K562 (cell line): ENCODE measurements at regions not wholly inside any gene's neighbourhood (a gene's known extent, or its start where the extent isn't known, plus 50 kb on each side); places are given as distances from the start of the nearest gene placed in this dataset.

Source experiments
- ATAC-seq: fragments of 200-7000 bp; cut with Tn5 transposase; 3 replicates; pipeline ENCODE4 v1.9.1; 2020; ENCODE audit warnings: moderate library complexity
- BruUV-seq: library from RNA; stranded (reverse); fragments of 400-500 nt; replicated peaks from 2 replicates; lab custom pipeline; 2021; lab: Mats Ljungman, UMichigan
- CTCF ChIA-PET: fragments of 300-600 bp; formaldehyde crosslinking; extraction: SDS; loops from one replicate; lab custom pipeline; 2021; ENCODE audit warnings: low intra/inter-chr PET ratio; lab: Yijun Ruan, JAX
- POLR2A ChIA-PET: fragments of 300-600, 350-650 bp; sonication (Branson Sonifier 250); formaldehyde crosslinking; extraction: SDS; loops from one replicate; lab custom pipeline; 2021; ENCODE audit warnings: antibody characterized with exemption, inconsistent platforms; lab: Yijun Ruan, JAX
- DNase-seq, 4 experiments: peaks; one replicate each; pipeline versions ENCODE4 v3.0.0 to v3.0.0-alpha.2; 2011 to 2018; ENCODE audit warnings: low spot score in 3 of 4, mixed read lengths in 3 of 4; ENCODE audit errors: extremely low read depth in 1 of 4
- FAIRE-seq: peaks from 2 replicates; lab custom pipeline; 2011; peaks lifted over from hg19 to GRCh38; lab: Jason Lieb, UNC
- H2AFZ ChIP-seq: 2 replicates; pipeline ENCODE4 v1.6.0; 2011; ENCODE audit warnings: low read depth, low read length, control low read depth, inconsistent platforms
- H3K27ac ChIP-seq: fragments of 200-600 bp; 3 replicates; pipeline ENCODE4 v1.8.0; 2011; ENCODE audit warnings: low read depth, mild to moderate bottlenecking, control low read depth, inconsistent platforms, low read length, moderate library complexity, mixed read lengths; ENCODE audit errors: extremely low read depth
- H3K27me3 ChIP-seq, 2 experiments: fragments of 300-600 bp in 1 of 2; 2 replicates in 1 of 2; 3 replicates in 1 of 2; pipeline versions ENCODE4 v1.6.0 to v1.8.0; 2011; ENCODE audit warnings: inconsistent platforms in 2 of 2, low read length in 2 of 2, mild to moderate bottlenecking in 1 of 2, mixed read lengths in 1 of 2, moderate library complexity in 1 of 2; ENCODE audit not compliant: control insufficient read depth in 2 of 2, insufficient read depth in 2 of 2
- H3K36me3 ChIP-seq: fragments of 300-600 bp; 3 replicates; pipeline ENCODE4 v1.8.0; 2011; ENCODE audit warnings: mild to moderate bottlenecking, low read length, inconsistent platforms; ENCODE audit not compliant: control insufficient read depth, insufficient read depth
- H3K4me1 ChIP-seq, 2 experiments: fragments of 200-600 bp in 1 of 2; replicated peaks in 1 of 2; 2 replicates in 1 of 2; 3 replicates in 1 of 2; pipeline versions ENCODE4 v1.5.1 to v1.8.0; 2011; ENCODE audit warnings: inconsistent platforms in 2 of 2, low read length in 2 of 2, mild to moderate bottlenecking in 1 of 2, mixed read lengths in 1 of 2, moderate library complexity in 1 of 2; ENCODE audit not compliant: control insufficient read depth in 2 of 2, insufficient read depth in 2 of 2
- H3K4me2 ChIP-seq: 2 replicates; pipeline ENCODE4 v1.6.1; 2011; ENCODE audit warnings: low read length, control low read depth, inconsistent platforms, mixed read lengths; ENCODE audit not compliant: insufficient read depth
- H3K4me3 ChIP-seq: fragments of 200-600 bp; sonication (generic), shearing (Covaris generic); 2 replicates; pipeline ENCODE4 v1.5.1; 2016; ENCODE audit warnings: control low read depth, inconsistent platforms
- H3K79me2 ChIP-seq: fragments of 200-600 bp; 3 replicates; pipeline ENCODE4 v1.8.0; 2011; ENCODE audit warnings: low read length, inconsistent platforms; ENCODE audit not compliant: control insufficient read depth, insufficient read depth
- H3K9ac ChIP-seq, 2 experiments: 2 replicates each; pipeline versions ENCODE4 v1.6.0 to v1.6.1; 2011; ENCODE audit warnings: low read depth in 2 of 2, low read length in 2 of 2, control low read depth in 1 of 2, inconsistent platforms in 1 of 2, mild to moderate bottlenecking in 1 of 2, mixed read lengths in 1 of 2; ENCODE audit not compliant: insufficient read depth in 1 of 2
- H3K9me1 ChIP-seq: one replicate; pipeline ENCODE4 v1.6.0; 2011; ENCODE audit warnings: inconsistent platforms, mild to moderate bottlenecking, low read length, moderate library complexity; ENCODE audit not compliant: control insufficient read depth, insufficient read depth
- H3K9me3 ChIP-seq: replicated peaks from 2 replicates; pipeline ENCODE4 v1.5.1; 2011; ENCODE audit warnings: low read depth, low read length, inconsistent platforms; ENCODE audit not compliant: control insufficient read depth, insufficient read depth
- H4K20me1 ChIP-seq: replicated peaks from 2 replicates; pipeline ENCODE4 v1.6.1; 2011; ENCODE audit warnings: low read length, inconsistent platforms, mixed read lengths; ENCODE audit not compliant: control insufficient read depth, insufficient read depth
- CHD1 ChIP-seq: fragments of 200-600 bp; sonication (generic); IDR thresholded peaks from one replicate; pipeline ENCODE4 v1.6.1; 2012; ENCODE audit warnings: mild to moderate bottlenecking, moderate library complexity, low read length, inconsistent platforms
- ELK3 ChIP-seq: fragments of 450-650 bp; formaldehyde crosslinking; IDR thresholded peaks from 2 replicates; pipeline ENCODE4 v1.4.0; 2020; ENCODE audit warnings: mild to moderate bottlenecking
- MTA2 ChIP-seq: fragments of 450-650 bp; IDR thresholded peaks from 2 replicates; pipeline ENCODE4 v1.6.1; 2016; ENCODE audit warnings: low read depth
- PBX2 ChIP-seq, 2 experiments: IDR thresholded peaks in 1 of 2; conservative IDR thresholded peaks in 1 of 2; 2 replicates each; pipeline ENCODE4 v1.6.1; 2016; ENCODE audit warnings: low read depth in 2 of 2, mild to moderate bottlenecking in 1 of 2, missing compliant biosample characterization in 1 of 2, missing genetic modification characterization in 1 of 2, moderate library complexity in 1 of 2
- RBM25 ChIP-seq: fragments of 200-400 bp; formaldehyde crosslinking; IDR thresholded peaks from 2 replicates; pipeline ENCODE4 v1.6.1; 2018; ENCODE audit warnings: low read length, low read depth, moderate library complexity; ENCODE audit not compliant: severe bottlenecking
- ZNF75A ChIP-seq: fragments of 450-650 bp; formaldehyde crosslinking; IDR thresholded peaks from 2 replicates; pipeline ENCODE4 v1.4.0; 2020; ENCODE audit warnings: mild to moderate bottlenecking
- WGBS: fragments of 100-300 bp; shearing (Covaris generic); methylation state at CpG from one replicate; pipeline ENCODE4 v1.1.6; 2016; ENCODE audit warnings: low coverage, mixed read lengths; ENCODE audit not compliant: insufficient coverage; ENCODE audit errors: missing lambda C conversion rate; 5-methylcytosine and 5-hydroxymethylcytosine counted together
- in situ Hi-C: fragments of 300-500 bp; cut with MboI; formaldehyde crosslinking; loops from 4 replicates; pipeline ENCODE4 v1.15.0; 2018; ENCODE audit warnings: inconsistent platforms, mixed read lengths
- intact Hi-C: fragments of 100-400 bp; cut with micrococcal nuclease; formaldehyde crosslinking; loops from 2 replicates; pipeline ENCODE4 v1.14.2; 2022
- TF ChIP-seq, protein P1 (sequence below): fragments of 450-650 bp; IDR thresholded peaks from 2 replicates; pipeline ENCODE4 v1.6.1; 2016

- no peaks in the 10 kb centered on the region for H3K4me1 ChIP-seq
- TF ChIP-seq CHD1 = no peak
- no peak for TF ChIP-seq MTA2
- no peak overlapping the region for H3K4me2 ChIP-seq
- ATAC-seq (no peak), FAIRE-seq (no peak), DNase-seq (no peak)
- H3K79me2 ChIP-seq = no peaks in the 10 kb centered on the region
- H3K27ac ChIP-seq = no peak overlapping the region
- WGBS = 0% methylated on average over 2 of the region's 2 CpGs
- H2AFZ ChIP-seq = no peak overlapping the region
- H3K27me3 ChIP-seq = peaks cover 0 to 7% of the 10 kb centered on the region in 2 experiments; a peak in 2 of 5 replicates
- in situ Hi-C loops = no loop called here
- H4K20me1 ChIP-seq = no peaks in the 10 kb centered on the region
- intact Hi-C loops = no loop called here
- ChIA-PET POLR2A (no interaction called here), CTCF (no interaction called here)
- BruUV-seq = no TSS peak
- no peak overlapping the region for H3K9ac ChIP-seq
- no peaks in the 10 kb centered on the region for H3K9me3 ChIP-seq
- no peaks in the 10 kb centered on the region for H3K9me1 ChIP-seq
- no peaks in the 10 kb centered on the region for H3K36me3 ChIP-seq
- no peak overlapping the region for H3K4me3 ChIP-seq
Measured at GRCh38 chr11:130783323-130783722, 133.0 kb downstream of the SNX19 start.

GRCh38 chr11:130785380-130786116 is 130.7 kb downstream of the SNX19 start:
- H4K20me1 ChIP-seq = no peaks in the 10 kb centered on the region
- TF ChIP-seq, protein P1, sequence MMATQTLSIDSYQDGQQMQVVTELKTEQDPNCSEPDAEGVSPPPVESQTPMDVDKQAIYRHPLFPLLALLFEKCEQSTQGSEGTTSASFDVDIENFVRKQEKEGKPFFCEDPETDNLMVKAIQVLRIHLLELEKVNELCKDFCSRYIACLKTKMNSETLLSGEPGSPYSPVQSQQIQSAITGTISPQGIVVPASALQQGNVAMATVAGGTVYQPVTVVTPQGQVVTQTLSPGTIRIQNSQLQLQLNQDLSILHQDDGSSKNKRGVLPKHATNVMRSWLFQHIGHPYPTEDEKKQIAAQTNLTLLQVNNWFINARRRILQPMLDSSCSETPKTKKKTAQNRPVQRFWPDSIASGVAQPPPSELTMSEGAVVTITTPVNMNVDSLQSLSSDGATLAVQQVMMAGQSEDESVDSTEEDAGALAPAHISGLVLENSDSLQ = peak; percentile 90
- no peak for TF ChIP-seq ZNF75A (CRISPR knock-in tag)
- TF ChIP-seq ELK3 (CRISPR knock-in tag) = no peak
- peak; percentile 5 for TF ChIP-seq RBM25
- TF ChIP-seq PBX2 (CRISPR knock-in tag; IDR thresholded peaks at IDR 0.05; ENCODE audit: low read depth) = no peak
- TF ChIP-seq PBX2 (tag; conservative IDR thresholded peaks at IDR 0.05; ENCODE audit: low read depth) = peak; percentile 42; the same call in 1 of the 2 replicates
- no TSS peak for BruUV-seq
- no peaks in the 10 kb centered on the region for H3K9me1 ChIP-seq
- ATAC-seq = no peak
- H3K4me3 ChIP-seq = no peak overlapping the region
- H3K36me3 ChIP-seq = no peaks in the 10 kb centered on the region
- H3K9ac ChIP-seq = no peak overlapping the region
- no peak overlapping the region for H3K27ac ChIP-seq
- no peak overlapping the region for H3K4me2 ChIP-seq
- H3K79me2 ChIP-seq = no peaks in the 10 kb centered on the region
- no peaks in the 10 kb centered on the region for H3K4me1 ChIP-seq
- no peak for FAIRE-seq
- H3K9me3 ChIP-seq = no peaks in the 10 kb centered on the region
- peaks cover 0 to 7% of the 10 kb centered on the region in 2 experiments; a peak in 2 of 5 replicates for H3K27me3 ChIP-seq
- ChIA-PET POLR2A (no interaction called here), CTCF (no interaction called here)
- H2AFZ ChIP-seq = no peak overlapping the region
- intact Hi-C loops (no loop called here), in situ Hi-C loops (no loop called here)
- 0% methylated on average over 4 of the region's 4 CpGs for WGBS
- peak in 2 of 4 experiments; percentile 2 to 11 for DNase-seq
